RWPE2 (cell line): ENCODE measurements at regions not wholly inside any gene's neighbourhood (a gene's known extent, or its start where the extent isn't known, plus 50 kb on each side); places are given as distances from the start of the nearest gene placed in this dataset.

Source experiments
- ATAC-seq: fragments of 200-7000 bp; cut with Tn5 transposase; 3 replicates; pipeline ENCODE4 v1.9.1; 2021; ENCODE audit warnings: low read depth
- DNase-seq: peaks from one replicate; pipeline ENCODE4 v3.0.0-alpha.2; 2020; ENCODE audit warnings: low spot score
- H3K27ac ChIP-seq: fragments of 450-650 bp; 2 replicates; pipeline ENCODE4 v1.5.1; 2017; ENCODE audit warnings: mild to moderate bottlenecking; ENCODE audit not compliant: poor library complexity, severe bottlenecking
- H3K27me3 ChIP-seq: fragments of 250-450 bp; sonication (Bioruptor Pico); 2 replicates; pipeline ENCODE4 v1.5.1; 2021; ENCODE audit warnings: mild to moderate bottlenecking, moderate library complexity; ENCODE audit not compliant: insufficient read depth, poor library complexity, severe bottlenecking
- H3K36me3 ChIP-seq: fragments of 250-450 bp; sonication (Bioruptor Pico); 2 replicates; pipeline ENCODE4 v1.5.1; 2020; ENCODE audit warnings: low read depth, mild to moderate bottlenecking, moderate library complexity
- H3K4me1 ChIP-seq: fragments of 250-450 bp; sonication (Bioruptor Pico); 2 replicates; pipeline ENCODE4 v1.5.1; 2021; ENCODE audit warnings: mild to moderate bottlenecking, moderate library complexity; ENCODE audit not compliant: insufficient read depth, poor library complexity, severe bottlenecking
- H3K4me3 ChIP-seq: fragments of 250-450 bp; sonication (Bioruptor Pico); 2 replicates; pipeline ENCODE4 v1.5.1; 2021; ENCODE audit warnings: mild to moderate bottlenecking, moderate library complexity; ENCODE audit not compliant: severe bottlenecking
- H3K9me3 ChIP-seq: fragments of 250-450 bp; sonication (Bioruptor Pico); 2 replicates; pipeline ENCODE4 v1.5.1; 2021; ENCODE audit warnings: mild to moderate bottlenecking, moderate library complexity; ENCODE audit not compliant: severe bottlenecking
- TF ChIP-seq, protein P1 (sequence below): fragments of 450-650 bp; IDR thresholded peaks from one replicate; pipeline ENCODE4 v1.5.1; 2017; ENCODE audit warnings: mild to moderate bottlenecking, moderate library complexity; ENCODE audit not compliant: poor library complexity, severe bottlenecking

DNA sequence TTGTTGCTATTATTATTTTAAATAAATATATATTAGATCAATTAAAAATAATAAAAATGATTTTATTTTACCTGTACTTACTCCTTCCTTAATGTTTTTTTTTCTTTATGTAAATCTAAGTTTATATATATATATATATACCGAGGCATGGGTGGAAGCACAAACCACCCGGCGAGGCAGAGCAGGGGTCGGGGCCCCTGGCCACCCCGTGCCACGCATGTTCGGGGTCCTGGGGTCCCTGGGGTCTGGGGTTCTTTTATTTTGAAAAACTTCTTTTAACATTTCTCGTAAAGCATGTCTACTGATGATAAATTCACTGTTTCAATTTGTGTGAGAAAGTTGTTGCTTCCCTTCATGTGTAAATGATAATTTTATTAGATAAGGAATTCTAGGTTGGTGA lies 976.1 kb downstream of the REEP3 start:
- DNase-seq = no peak
- Histone ChIP-seq H3K4me1 (no peaks in the 10 kb centered on the region), H3K27me3 (peaks cover 9% of the 10 kb centered on the region), H3K27ac (no peak overlapping the region), H3K9me3 (no peaks in the 10 kb centered on the region), H3K4me3 (no peak overlapping the region), H3K36me3 (no peaks in the 10 kb centered on the region)
- no peak for ATAC-seq
- TF ChIP-seq, protein P1, sequence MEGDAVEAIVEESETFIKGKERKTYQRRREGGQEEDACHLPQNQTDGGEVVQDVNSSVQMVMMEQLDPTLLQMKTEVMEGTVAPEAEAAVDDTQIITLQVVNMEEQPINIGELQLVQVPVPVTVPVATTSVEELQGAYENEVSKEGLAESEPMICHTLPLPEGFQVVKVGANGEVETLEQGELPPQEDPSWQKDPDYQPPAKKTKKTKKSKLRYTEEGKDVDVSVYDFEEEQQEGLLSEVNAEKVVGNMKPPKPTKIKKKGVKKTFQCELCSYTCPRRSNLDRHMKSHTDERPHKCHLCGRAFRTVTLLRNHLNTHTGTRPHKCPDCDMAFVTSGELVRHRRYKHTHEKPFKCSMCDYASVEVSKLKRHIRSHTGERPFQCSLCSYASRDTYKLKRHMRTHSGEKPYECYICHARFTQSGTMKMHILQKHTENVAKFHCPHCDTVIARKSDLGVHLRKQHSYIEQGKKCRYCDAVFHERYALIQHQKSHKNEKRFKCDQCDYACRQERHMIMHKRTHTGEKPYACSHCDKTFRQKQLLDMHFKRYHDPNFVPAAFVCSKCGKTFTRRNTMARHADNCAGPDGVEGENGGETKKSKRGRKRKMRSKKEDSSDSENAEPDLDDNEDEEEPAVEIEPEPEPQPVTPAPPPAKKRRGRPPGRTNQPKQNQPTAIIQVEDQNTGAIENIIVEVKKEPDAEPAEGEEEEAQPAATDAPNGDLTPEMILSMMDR = no peak

DNA sequence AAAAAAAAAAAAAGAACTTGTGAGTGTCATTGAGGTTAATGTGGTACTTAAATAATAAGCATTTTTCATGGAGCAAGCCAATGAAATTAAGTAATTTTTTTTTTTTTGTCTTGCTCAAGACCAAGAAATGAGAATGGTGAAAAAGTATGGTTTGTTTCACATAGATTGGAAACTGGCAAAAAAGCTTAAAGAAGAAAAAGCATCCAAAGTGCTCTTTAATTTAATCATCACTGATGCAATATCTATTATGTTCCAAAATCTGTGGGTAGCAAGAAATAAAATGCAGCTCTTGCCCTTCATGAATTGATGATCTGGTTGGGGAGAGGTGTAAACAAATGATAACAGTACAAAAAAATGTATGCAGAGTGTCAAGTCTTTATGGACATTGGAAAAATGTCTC lies 980.6 kb downstream of the REEP3 start:
- Histone ChIP-seq H3K4me3 (no peak overlapping the region), H3K4me1 (no peaks in the 10 kb centered on the region), H3K36me3 (no peaks in the 10 kb centered on the region), H3K27me3 (peaks cover 5% of the 10 kb centered on the region), H3K27ac (no peak overlapping the region), H3K9me3 (no peaks in the 10 kb centered on the region)
- DNase-seq = no peak
- TF ChIP-seq, protein P1 = no peak
- no peak for ATAC-seq

DNA sequence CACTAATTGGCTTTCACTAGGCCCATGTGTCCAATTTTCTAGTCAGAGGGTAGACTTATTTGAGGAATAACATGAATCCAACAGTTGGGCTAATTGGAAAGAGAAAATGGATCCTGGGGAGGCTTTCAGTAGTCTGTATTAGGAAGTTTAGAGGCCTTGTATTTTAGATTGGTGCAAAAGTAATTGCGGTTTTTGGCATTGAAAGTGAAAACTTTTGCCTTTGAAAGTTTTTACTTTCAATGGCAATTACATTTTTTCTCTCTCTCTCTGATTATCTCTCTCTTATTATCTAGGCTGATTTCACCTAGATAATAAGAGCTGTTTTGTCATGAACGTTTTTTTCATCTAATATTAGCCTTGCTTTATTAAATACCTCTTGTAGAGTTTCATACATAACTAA lies 981.7 kb downstream of the REEP3 start:
- peaks cover 5% of the 10 kb centered on the region for H3K27me3 ChIP-seq
- H3K9me3 ChIP-seq = no peaks in the 10 kb centered on the region
- H3K4me3 ChIP-seq = no peak overlapping the region
- no peaks in the 10 kb centered on the region for H3K36me3 ChIP-seq
- DNase-seq (no peak), ATAC-seq (no peak)
- H3K27ac ChIP-seq = no peak overlapping the region
- H3K4me1 ChIP-seq = no peaks in the 10 kb centered on the region
- TF ChIP-seq, protein P1 = no peak

DNA sequence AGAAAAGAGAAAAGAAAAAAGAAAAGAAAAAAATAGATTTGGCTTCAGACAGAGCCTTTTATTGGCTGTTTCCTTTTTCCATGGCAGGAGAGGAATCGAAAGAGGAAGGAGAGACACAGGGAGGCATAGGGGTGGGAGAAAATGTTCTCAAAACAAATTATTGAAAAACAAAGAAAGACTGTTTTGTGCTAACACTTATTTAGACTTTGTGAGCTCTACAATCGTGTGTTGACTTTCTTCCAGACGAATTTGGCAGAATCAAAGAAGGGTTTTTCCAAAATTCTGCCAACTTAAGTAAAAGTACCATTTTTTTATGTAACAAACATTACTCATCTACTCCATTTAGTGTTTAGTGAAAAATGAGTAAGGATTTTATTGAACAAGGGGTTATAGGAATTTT lies 982.2 kb downstream of the REEP3 start:
- Histone ChIP-seq H3K27me3 (peaks cover 5% of the 10 kb centered on the region), H3K9me3 (no peaks in the 10 kb centered on the region), H3K4me1 (no peaks in the 10 kb centered on the region), H3K36me3 (no peaks in the 10 kb centered on the region), H3K4me3 (no peak overlapping the region), H3K27ac (no peak overlapping the region)
- ATAC-seq (no peak), DNase-seq (no peak)
- TF ChIP-seq, protein P1 = no peak

DNA sequence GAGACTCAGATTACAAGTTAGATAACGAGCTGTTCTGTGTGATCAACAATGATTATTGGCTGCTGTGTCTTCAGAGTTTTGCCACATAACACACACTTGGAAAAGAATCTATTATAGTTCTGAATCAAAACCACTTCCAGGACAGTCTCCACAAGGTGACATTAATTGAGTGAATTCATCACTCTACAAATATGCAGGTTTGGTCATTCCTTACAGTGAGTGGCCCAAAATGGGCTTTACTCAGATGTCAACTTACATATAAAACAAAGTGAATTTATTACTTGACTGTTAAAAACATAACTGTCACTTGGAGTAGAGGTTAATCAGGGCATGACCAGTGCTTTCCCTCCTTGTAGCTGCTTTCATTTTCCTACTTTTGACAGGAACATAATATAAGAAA lies 984.3 kb downstream of the REEP3 start:
- no peaks in the 10 kb centered on the region for H3K4me1 ChIP-seq
- ATAC-seq (no peak), DNase-seq (no peak)
- H3K27me3 ChIP-seq = no peaks in the 10 kb centered on the region
- H3K9me3 ChIP-seq = no peaks in the 10 kb centered on the region
- TF ChIP-seq, protein P1 = no peak
- no peak overlapping the region for H3K27ac ChIP-seq
- H3K4me3 ChIP-seq = no peak overlapping the region
- no peaks in the 10 kb centered on the region for H3K36me3 ChIP-seq
